HG02938 (cell line): ENCODE measurements at regions not wholly inside any gene's neighbourhood (a gene's known extent, or its start where the extent isn't known, plus 50 kb on each side); places are given as distances from the start of the nearest gene placed in this dataset.

Experiments
- ATAC-seq: cut with Tn5 transposase; IDR thresholded peaks from one replicate; pipeline ENCODE4 v1.9.1; 2021; ENCODE audit warnings: mild to moderate bottlenecking, moderate library complexity; ENCODE audit not compliant: unreplicated experiment

DNA sequence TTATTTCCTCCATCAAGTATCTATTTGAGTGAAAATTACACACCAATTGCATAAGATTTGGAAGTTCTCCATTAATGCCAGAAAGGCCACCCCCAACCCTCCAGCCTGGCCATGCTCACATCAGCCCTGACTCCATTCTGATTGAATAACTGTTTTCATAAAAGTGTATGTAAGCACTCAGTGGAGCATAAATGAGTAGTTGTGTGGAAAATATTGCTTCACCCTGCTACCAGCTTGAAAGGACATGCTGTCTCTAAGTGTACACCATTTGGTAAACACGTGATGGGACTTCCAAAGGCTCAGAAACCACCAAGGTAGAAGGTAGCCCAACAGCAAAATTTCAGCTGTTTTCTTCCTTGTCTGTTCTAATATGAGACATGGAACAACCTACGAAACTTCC lies 393.8 kb downstream of the ZNF385D start:
- no peak for ATAC-seq

DNA sequence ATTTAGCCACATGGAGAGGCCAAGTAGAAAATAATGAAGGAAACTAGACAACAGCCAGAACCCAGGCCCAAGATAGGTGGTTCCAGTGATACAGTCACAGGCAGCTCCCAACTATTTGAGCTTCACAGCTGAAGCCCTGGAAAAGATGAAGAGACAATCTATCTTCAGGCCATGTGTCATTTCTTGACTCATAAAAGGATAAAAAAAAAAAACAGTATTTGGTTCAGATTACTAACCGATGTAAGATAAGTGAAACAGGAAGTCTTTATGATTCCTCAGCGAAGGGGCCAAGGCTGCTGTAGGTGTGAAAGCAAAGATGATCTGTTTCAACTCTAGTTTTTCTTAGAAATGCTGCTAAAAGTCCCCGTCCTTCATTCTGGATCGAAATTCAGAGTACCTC lies 394.6 kb downstream of the ZNF385D start:
- ATAC-seq = no peak

DNA sequence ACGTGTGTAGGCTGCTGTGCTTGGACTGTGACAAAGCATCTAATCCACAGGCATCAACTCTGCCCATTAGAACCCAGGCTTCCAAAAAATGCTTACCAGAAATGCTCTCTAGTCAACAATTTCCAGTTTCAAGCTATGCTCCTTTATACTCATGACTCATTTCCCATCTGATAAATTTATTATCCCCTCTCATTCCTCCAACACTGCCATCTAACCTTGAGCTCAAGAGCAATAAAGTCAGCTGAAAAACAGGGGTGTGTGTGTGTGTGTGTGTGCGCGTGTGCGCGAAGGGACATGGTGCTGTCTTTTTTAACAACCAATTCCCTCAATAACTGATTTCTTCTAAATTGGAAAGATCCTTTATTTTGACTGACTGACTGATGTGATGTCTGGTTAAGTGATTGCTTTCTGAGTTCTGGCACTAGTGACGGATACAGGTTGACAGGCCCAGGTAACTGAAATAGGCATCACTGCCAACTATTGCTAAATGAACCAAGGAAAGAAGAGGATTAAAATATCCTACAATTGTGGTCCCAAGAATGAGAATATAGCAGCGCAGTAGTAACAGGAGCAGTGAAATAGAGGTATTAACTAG lies 405.5 kb downstream of the ZNF385D start:
- no peak for ATAC-seq

DNA sequence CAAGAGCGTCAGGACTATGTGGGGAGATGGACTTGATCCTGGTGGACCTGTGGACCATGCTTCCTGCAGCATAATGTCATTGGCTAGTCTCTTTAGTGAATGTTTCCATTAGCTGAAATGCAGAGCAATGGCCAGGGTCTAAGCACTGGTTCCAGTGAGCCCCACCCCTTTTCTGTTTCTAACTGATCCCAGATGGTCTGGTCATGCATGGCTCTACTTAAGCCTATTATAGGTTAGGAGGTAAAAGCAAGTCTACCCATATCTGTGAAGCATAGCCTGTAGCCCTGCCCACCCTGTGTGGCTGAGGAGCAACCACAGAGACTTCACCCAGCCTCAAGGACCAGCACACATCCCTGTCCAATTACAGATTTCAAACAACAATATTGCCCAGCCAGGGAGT lies 419.2 kb downstream of the ZNF385D start:
- no peak for ATAC-seq

DNA sequence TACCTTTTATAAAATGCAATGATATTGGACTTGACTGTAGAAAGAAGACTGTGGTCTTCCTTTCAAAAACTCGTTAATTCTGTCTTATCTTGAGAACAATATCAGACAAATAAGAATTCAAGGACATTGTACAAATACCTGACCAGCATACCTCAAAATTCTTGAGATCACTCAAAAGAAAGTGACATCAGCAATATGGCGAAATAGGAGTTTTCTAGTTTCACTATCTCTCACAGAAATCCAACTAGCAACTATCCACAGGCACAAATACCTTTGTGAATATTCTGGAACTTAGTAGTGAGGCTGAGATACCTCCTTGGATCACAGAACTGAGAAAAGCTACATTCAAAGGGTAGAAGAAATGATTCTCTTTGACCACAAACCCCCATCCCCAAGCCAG lies 419.7 kb downstream of the ZNF385D start:
- no peak for ATAC-seq

DNA sequence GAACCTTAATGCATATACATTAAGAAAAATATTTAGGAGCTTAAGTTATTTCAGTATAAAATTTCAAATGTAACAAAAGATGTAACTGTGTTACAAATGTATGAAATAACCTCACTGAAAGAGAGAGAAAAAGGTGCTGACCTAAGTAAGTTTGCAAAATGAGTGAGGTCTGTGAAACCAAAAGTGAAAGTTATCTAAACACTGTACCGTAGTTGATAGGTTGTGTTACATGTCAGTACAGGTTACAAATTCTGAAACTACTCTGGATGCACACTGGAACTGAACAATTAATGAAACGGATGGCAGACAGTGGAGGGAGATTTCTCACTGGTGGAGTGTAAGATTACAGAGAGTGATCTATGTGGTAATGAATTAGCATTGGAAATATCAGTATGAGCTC lies 420.7 kb downstream of the ZNF385D start:
- ATAC-seq = peak; percentile 75

DNA sequence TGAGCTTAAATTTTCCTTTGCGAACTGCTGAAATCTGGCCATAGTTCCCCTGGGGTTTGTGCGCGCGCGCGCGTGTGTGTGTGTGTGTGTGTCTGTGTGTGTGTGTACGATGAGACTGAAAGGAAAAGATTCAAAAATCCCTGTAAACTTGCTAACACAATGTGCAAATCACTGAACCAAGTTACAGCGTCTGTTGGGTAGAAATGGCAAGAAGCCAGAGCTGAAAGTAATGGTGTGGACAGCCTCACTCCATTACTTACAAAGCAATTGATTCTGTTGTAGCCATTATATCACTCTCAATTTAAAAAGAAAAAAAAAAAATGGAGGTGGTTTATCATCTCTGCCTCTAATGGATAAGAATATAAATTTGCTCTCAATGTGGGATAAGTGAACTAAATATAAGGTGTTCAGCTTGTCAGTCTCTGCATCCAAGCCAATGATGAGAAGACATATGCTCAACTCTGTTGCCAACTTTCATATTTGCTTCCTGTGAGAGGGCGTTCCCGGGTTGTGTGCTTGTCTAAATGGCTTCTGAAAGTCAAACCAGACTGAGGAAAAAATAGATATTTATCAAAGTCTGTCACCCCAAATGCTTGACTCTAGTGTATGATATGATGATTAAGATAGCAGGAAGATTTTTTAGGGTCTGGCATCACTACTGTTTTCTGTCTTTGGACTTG lies 422.2 kb downstream of the ZNF385D start:
- no peak for ATAC-seq

DNA sequence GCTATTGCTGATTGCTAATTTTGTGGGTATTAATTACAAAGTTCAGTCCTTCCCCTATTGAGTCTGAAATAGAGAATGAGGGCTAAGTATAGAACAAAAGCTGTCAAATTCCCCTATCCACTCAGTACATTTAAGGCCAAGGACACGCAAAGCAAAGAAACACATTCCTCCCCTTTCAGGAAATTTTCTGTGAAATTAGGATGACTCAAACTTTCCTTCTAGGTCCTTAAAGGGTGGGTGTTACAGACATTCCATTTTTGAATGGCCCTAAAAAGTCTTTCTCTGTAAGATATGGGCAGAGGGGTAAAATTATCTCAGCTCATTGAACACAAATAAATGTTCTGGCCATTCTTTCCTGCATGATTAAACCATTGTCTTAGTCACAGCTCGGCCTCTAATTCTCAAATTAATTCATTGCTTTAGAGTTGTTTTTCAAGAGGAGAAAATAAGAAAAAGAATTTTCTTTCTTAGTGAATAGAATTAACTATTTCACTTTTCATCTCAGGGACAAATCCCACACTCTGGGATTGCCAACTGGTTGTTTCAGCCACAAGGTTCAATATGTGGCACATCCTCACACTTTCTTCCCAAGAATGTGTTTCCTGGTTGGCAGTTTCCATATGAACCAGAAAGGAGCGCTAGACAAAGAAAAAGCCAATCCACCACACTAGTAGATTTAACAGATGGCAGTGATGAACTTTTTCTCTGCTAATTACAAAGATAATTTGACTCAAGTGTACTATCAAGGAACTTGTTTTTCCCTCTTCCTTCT lies 424.1 kb downstream of the ZNF385D start:
- no peak for ATAC-seq

DNA sequence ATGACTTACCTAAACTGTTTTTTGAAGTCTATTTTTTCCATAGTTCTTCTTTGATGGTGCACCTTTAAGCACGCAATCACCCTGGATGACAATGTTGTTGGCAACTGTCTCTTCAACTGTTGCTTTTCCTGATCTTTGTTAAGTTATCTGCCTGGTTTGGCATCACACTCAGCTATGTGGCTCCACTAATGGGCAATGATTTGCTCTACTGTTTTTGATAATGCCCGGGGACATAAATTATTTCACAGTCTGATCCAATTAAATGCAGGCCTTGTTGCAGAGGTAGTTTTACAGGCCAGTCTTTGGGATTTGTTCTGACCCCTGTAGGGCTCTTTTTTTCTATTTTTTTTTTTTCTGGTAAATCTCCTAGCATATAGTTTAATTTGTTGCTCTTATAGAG lies 436.3 kb downstream of the ZNF385D start:
- no peak for ATAC-seq

DNA sequence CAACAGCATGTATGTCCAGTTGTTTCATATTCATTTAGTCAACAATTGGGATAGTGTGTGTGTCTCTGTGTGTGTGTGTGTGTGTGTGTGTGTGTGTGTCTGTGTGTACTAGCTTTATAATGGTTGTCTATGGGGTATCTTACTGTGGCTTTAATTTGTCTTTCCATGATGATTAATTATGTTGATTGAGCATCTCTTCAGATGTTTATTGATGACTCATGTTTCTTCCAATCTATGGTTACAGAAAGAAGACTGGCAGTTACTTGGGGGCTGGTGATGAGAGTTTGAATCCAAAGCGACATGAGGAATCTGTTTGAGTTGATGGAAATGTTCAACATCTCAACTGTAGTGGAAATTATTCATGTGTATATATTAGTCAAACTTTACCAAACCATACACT lies 440.1 kb downstream of the ZNF385D start:
- ATAC-seq = no peak

DNA sequence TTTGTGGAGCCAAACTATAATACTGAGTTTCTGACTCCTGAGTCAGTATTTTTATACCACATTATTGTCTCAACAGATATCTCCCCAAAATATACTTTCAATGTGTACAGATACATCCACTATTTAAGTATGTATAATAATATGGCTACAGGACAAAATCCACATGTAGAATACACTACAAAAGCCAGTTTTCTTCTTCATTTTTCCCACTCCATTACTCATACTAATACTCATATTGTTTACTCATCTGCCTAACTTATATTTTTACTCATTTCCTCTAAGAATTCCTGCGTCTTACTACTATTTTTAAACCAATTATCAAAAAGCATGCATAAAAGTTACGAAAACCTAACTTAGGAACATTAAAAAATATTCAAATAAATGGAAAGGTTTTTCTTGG lies 440.8 kb downstream of the ZNF385D start:
- ATAC-seq = no peak

DNA sequence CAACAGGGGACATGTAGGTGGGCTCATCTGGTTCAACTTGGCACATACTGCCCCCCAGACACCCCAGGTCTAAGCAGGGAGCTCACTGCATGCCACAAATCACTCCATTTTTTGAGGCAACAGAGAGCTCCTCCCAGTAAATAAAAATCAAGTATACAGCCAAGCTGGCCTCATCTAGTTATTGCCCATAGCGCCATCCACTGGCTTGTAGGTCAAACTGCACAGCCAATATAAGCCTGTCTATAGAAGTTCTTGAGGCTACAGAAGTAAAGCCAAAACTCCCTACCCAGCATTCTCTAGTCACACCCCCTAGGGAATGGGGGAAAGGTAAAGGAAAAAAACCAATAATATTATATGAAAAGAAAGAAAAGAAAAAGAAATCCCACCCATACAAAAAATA lies 453.7 kb downstream of the ZNF385D start:
- no peak for ATAC-seq

DNA sequence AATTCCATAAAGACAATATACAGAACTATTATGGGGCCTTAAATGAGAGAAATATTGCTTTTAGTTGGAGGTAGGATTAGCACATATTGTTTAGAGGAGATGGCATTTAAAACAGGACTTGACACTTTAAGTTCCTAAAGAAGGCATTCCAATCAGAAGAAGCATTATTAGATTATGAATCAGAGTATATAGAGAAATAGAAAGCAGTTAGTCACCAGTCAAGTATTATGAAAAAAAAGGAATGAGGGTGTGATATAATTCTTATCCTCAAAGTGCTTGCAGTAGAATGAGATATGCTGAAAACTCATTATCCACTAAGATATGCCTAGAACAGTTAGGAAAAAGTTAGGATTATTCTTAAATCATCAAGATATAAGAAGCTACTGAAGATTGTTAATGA lies 456.2 kb downstream of the ZNF385D start:
- no peak for ATAC-seq

DNA sequence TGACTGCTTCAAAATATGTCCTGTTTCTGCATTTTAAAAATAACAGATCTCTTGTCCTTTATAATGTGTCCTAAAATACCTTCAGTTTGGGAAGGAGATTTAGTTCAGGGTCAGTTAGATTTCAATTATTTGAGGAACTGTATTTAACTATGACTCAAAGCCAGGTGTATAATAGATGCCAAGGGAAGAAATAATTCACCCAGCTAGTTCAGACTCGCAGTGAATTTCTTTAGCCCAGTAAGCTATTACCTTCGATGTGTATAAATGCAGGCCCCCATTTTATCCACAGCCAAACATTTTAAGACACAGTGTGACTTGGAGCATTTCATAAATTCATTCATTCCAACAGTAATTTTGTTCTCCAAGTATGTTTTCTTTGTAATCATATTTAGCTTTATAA lies 458.0 kb downstream of the ZNF385D start:
- no peak for ATAC-seq

DNA sequence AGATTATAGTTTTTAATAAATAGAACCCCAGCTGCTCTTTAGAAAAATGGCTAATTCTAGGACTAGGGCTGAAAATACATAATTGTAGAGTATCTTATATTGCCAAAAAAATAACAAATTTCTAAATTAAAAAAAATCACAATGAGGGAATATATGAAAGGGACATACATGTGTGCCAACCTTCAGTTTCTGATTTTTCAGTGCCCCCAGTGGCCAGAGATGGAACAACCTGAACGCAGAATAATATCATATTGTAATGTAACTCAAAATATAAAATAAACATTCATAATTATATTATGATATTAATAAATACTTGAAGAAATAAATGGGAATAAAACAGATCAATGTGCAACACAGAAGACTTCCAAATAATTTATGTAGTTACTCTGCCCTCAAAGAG lies 460.5 kb downstream of the ZNF385D start:
- ATAC-seq = no peak

DNA sequence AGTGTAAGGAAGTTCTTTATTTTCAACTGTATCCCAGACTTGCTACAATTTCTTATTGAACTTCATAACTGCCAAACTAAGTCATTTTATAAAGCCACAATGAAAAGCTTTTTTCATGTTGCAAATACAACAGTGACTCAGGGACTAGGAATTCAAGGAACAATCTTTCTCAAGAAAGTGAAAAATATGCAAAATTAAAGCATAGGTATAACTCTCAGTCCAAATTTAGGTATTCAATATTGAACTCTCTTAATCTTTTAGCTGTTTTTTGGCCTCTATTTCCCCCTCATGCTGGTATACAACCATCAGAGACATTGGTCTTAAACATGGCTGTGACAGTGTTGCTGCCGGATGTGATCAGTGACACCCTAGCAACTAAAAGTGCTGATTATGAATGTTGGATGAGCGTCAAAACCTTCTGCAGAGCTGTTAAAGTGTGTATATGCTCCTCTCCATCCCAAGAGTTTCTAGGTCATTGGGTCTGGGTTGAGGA lies 476.9 kb downstream of the ZNF385D start:
- ATAC-seq = no peak

DNA sequence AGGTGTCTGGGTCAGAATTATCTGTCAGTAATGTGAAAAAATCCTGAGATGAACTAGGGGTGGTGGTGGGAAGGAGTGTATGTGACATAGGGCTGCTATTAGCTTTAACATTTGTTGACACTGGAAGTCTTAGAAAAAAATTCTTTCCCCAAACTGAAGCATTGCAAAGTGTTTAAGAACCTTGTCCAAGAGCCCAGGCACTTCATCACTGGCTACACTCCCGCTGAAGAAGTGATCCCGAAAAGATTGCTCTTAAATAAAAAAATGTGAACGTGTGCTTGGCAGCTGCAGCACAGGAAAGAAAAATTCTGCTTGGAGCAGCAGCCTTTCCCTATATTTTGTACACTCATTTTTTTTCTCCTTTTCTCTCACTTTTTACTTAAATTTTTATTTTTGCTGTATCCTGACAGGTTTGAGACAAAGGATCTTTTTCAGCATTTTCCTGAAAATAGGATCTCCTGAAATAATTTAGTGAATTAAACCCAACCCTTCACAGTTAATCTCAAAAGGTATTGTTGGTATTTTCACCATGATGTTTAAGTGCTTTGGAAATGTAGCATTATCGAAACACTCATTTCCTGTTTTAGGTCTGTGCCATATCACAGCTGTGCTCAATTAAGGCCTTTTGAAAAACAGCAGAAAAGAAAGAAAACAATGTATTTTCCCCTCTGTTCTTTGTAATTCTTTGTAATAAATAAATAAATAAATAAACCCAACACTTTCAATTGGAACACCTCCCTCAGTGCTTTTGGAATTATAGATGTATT lies 477.6 kb downstream of the ZNF385D start:
- no peak for ATAC-seq

DNA sequence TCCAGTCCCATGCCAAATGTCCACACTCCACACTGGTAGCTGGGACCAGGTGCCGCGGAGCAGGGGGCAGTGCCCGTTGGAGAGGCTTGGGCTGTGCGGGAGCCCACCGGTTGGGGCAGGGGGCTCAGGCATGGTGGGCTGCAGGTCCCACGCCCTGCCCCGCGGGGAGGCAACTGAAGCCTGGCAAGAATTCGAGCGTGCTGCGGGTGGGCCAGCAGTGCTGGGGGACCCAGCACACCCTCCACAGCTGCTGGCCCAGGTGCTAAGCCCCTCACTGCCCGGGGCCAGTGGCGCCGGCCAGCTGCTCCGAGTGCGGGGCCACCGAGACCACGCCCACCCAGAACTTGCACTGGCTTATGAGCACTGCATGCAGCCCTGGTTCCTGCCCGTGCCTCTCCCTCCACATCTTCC lies 479.4 kb downstream of the ZNF385D start:
- ATAC-seq = no peak

DNA sequence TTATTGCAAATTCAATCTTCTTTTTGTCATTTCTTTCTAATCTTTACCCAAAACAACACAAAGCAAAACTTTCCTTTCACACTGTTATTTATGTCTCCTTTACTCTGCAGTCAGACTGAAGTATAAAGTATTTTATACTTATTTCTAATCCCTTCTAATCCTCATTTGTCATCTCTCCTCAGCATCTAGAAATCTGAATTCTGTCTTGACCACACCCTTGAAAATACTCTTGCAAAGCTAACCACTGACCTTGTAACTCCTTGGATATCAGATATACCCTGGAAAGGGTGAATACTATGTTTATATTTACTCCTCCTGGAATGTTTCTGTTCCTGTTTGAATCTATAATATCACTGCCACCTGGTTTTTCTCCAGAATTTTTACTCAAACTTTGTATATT lies 481.1 kb downstream of the ZNF385D start:
- ATAC-seq = no peak

DNA sequence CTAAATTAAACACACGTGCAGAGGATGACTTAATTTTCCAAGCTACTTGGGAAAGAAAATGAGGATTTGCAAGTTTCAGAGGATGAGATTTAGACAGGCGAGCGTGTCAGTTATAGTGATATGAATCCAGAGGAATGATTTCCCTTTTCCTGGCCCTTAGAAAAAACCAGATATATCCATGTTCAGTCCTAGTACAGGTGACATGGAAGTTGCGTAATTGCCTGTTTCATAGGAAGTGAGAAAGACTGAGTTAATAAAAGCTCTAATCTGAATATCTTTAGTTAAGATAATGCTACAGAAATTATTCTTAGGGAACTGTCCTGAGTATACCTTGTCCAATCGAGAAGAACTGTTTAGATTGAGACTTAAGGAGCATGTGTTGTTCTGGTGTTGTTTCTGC lies 490.5 kb downstream of the ZNF385D start:
- ATAC-seq = no peak

DNA sequence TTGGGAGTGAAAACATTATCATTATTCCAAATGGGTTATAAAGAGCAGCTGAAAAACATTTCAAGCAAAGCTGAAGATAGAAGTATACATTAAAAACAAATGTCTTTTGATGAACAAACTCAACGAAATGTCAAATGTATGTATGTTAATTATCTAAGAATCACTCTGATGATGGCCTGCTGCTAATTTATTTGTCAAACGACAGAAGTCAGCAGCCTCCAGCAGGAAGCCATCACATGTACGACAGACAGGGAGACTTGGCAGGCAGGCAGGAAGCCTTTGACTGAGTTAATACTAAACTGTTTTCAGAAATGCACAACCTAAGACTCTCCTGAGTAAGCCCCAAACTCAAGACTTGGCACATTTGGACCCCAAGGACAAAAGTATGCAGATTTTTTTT lies 491.1 kb downstream of the ZNF385D start:
- ATAC-seq = no peak
